ENCODE measurements at regions not wholly inside any gene's neighbourhood (a gene's known extent, or its start where the extent isn't known, plus 50 kb on each side); places are given as distances from the start of the nearest gene placed in this dataset.

DNA sequence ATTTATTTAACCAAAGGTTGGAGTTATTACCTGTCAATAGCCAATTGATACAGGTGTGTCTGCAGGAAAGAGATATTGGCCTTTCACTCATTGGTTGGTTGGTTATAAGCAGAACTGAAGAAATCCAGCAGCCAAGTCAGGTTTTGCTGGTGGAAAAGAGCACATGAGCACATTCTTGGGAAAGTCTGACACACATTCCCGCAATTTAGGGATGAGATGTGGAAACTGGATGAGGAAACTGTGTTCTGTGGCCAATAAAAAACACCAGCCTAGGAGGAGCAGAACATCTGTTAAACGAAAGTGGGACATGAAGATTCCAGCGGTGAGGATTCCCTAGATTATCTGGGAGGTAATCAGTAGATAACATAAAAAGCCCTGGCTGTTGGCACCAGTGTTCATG lies 567.4 kb upstream of the CPEB2 start:
- DNase-seq (ENCODE audit: low spot score) = no peak

DNA sequence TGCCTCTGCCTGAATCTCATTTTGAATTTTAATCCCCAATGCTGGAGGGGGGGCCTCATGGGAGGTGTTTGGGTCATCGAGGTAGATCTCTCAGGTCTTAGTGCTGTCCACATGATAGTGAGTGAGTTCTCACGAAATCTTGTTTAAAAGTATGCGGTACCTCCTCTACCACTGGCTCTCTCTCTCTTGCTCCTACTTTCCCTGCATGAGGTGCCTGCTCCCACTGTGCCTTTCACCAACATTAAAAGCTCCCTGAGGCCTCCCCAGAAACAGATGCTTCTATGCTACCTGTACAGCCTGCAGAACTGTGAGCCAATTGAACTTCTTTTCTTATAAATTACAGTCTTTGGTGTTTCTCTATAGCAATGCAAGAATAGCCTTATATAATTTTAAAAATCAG lies 560.7 kb upstream of the CPEB2 start:
- no peak for DNase-seq (ENCODE audit: low spot score)

DNA sequence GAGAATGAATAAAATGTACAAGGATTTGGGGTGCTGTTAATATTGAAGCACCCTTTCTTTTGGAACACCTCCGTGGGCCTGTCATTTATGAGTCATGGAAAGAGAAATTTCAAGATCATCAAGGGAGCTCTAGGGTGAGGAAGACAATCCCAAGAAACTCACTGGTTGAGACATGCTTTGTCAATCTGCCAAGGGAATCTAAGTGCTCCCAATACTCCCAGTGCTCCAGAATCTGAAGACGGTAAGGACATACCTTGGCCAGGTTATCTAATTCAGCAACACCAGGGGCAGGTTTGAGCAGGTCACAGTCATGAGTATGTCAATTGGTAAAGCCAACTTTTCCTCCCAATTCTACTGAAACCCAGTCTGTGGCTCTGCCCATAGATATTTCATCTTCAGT lies 556.4 kb upstream of the CPEB2 start:
- DNase-seq (ENCODE audit: low spot score) = no peak

DNA sequence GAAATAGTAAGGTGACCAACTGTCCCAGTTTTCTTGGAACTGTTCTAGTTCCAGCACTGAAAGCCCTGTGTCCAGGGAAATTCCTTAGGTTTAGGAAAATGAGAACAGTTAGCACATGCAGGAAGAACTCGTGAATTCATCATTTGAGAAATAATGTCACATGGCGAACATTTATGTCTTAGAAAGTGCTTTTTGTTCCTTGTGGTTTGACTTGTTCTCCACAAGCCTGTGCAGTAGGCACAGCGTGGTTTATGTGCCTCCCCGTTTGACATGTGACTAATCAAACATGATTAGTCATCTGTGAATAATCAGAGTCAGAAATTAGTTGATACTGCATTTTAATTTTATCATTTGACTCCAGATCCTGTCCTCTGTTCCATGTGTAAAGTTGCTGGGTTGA lies 556.0 kb upstream of the CPEB2 start:
- no peak for DNase-seq (ENCODE audit: low spot score)

DNA sequence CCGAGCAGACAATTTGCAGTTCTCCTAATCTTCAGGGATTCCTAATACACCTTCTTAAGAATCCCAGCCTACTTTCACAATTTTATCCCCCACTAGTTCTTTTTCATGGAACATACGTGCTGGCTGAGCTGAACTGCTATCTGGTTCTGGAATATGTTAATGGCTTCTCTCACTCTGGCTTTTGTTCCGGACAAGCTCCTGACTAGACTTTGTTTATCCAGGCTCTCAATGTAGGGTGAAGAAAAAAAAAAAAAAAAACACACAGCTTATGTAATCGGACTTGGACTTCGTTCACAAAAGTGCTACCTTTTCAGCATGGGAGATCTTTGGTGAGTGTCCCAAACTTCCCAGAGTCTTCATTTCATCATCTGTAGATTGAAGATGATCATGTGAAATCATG lies 555.4 kb upstream of the CPEB2 start:
- no peak for DNase-seq (ENCODE audit: low spot score)

DNA sequence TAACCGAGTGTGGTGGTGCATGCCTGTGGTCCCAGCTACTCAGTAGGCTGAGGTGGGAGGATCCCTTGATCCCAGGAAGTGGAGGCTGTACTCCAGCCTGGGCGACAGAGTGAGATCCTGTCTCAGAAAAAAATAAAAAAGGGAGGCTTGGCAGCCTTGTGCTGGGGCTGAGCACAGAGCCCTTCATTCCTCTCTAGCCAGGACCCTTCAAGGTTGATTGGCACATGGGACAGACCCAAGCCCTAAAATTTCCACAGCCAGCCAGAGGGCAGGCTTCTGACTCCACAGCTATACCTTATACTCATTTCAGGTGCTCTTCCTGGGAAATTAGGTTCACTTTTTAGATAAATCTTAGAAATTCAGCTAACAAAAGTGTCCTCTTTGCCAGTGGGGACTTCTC lies 553.0 kb upstream of the CPEB2 start:
- DNase-seq (ENCODE audit: low spot score) = no peak

DNA sequence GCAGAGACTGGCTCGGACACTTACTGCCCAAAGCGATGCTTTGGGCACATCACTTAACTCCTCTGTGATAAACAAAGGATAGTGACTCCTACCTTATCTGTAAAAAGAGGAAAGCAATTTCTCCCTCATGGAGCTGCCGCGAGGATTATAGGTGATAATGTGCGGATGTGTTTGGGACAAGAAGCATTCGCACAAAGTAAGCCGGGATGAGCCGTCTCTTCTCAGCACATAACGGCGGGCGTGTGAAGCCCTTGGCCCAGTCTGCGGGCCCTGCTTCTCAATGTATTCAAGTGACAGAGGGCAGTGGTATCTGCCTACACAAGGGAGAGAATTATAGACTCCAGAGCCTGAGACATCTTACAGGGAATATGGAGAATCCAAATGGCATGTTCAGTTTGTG lies 550.3 kb upstream of the CPEB2 start:
- DNase-seq (ENCODE audit: low spot score) = no peak

DNA sequence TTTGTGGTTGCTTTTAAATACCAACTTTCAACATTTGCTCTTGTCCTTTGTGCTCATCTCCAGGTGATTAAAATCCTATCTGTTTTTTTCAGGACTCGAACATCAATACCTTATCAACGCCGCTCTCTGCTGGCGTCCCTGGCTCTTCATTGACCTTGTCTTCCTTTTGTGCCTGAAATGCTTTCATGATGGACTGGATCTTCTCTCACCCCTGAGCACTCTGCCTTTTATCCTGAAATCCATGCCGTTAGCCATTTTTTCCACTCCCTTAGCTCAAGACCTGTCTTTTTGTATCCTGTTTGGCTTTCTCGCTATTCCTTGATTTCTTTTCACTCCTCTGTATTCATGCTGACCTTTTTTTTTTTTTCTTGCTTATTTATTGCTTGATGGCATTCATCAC lies 549.5 kb upstream of the CPEB2 start:
- no peak for DNase-seq (ENCODE audit: low spot score)

DNA sequence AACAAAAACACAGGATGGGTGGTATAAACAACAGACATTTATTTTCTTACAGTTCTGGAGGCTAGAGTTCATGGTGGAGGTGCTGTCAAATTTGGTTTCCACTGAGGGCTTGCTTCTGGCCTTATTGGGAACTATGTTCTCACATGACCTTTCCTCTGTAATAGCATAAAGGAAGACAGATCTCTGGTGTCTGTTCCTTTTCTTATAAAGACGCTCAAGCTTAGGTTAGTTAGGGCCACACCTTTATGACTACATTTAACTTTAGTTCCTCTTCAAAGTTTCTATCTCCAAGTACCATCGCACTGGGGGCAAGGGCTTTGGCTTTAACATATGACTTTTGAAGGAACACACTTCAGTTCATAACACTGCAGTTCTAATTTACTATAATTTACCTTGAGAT lies 543.8 kb upstream of the CPEB2 start:
- DNase-seq (ENCODE audit: low spot score) = no peak

DNA sequence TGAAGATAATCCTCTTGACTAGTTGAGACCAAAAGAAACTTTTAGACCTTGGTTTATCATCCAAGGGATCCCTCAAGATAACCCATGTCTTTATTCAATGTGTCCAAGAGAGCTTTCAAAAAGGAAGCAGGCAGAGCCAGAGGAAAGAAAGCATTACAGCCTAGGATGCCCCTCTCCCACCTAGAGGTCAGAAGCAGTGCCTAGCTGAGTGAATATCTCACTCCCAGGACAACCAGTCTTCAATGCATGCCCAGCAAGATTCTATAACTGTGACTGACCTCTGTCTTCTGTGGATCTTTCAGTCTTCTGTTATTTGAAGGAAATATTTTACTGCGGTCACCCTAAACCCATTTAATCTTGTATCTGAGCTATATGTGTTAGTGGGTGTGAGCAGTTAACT lies 537.2 kb upstream of the CPEB2 start:
- DNase-seq (ENCODE audit: low spot score) = no peak

DNA sequence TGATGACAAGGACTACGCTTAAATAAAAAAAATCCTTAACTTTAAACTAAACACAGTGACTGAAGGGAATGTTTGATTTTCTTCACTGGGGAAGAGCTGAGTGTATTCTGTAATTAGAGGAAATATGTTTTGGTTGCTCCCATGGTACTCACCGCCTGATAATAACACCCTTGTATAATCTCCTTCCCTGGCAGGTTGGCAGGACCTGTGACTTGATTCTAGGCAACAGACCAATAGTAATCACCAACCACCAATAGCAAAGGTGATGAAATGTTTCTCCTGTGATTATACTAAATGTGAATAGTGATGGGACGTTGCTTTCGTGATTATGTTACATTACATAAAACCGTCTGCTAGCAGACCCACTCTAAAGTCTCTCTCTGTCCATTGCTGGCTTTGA lies 536.8 kb upstream of the CPEB2 start:
- no peak for DNase-seq (ENCODE audit: low spot score)

DNA sequence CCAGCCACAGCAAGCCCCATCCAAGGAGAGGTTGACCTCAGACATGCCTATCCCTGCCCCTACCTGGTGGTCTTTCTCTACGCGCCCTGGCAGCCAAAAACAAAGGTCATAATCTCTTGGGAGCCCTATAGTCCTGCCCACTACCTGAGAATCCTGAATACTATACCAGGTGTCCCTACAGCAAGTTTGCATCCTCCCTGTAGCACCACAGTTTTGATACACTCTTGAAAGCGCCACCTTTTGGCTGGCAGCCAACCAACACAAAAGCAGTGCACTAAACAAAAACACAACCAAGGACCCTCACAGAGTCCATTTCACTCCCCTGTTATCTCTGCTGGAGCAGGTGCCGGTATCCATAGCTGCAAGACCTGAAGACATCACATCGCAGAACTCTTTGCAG lies 523.8 kb upstream of the CPEB2 start:
- DNase-seq (ENCODE audit: low spot score) = no peak

DNA sequence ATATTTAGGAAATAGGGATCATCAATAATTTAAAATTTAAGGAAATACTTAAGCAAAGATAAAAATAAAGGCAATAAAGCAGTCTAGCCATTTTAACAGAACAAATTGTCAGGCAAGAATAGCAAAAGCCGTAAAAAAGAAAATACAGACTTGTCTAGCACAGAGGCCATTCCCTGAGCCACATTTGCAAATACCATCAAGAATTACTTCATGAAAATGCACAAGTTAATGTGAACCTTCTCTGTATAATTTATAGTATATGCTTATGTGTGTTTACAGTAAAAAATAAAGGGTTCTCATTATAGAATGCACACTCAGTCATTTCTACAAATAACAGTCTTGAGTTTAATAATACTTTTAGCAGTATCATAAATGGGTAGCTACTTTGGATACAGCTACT lies 505.9 kb upstream of the CPEB2 start:
- no peak for DNase-seq (ENCODE audit: low spot score)

DNA sequence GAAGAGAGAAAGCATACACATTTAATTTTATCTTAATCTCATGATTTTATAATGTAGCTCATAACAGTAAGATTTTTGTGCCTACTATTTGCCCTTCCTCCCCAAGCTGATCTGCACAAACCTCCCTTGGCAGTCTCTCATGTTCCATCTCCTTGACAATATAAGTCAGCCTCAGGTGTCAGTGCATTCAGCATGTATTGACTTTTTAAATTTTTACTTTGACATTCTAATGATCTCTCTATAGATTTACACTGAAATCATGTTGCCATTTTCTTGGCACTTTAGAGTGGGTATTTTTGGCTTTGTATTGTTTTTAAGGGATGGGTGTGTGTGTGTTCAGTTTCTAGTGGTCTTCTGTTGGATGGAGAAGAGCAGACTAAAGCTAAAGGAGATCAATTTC lies 505.3 kb upstream of the CPEB2 start:
- no peak for DNase-seq (ENCODE audit: low spot score)

DNA sequence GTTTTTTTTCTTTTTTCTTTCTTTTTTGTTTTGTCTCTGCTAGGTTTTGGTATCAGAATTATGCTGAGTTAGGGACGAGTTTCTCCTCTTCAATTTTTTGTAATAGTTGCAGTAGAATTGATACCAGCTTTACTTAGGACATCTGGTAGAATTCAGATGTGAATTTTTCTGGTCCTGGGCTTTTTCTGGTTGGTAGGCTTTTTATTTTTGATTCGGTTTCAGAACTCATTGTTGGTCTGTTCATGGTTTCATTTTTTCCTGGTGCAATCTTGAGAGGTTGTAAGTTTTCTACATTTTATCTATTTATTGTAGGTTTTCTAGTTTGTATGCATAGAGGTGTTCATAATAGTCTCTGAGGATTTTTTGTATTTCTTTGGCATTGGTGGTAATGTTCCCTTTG lies 498.1 kb upstream of the CPEB2 start:
- DNase-seq (ENCODE audit: low spot score) = no peak

DNA sequence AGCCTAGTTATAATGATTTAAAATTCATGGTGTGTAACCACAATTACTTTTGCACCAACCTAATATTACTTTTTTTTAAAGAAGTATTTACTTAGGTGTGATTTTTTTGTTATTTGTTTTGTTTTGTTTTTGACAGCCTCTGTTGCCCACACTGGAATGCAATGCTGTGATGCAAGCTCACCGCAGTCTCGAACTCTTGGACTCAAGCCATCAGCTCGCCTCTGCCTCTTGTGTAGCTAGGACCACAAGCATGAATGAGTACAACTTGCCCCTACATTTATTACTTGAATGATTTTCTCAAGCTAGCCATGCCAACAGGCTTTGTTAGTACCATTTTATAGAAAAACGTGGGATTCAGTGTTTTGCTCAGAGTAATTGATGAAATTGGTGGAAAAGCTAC lies 488.8 kb upstream of the CPEB2 start:
- DNase-seq (ENCODE audit: low spot score) = no peak

DNA sequence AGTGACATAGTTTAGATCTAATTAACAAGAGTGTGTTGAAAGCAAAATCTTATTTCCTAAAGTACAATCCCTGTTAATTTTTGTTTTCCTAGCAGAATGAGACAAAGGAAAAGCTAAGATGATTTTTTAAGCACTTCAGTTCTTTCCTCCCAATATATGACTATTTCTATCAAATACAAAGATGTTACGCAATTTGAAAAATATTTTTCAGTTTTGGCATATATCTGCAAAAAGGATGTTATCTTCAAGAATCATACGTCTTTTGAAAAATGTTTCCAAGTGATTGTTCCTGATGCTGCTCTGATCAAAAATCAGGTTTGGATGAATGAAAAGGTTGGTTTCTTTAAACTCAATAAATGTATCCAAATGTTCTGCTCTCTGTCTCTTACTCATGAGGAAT lies 486.7 kb upstream of the CPEB2 start:
- DNase-seq (ENCODE audit: low spot score) = no peak

DNA sequence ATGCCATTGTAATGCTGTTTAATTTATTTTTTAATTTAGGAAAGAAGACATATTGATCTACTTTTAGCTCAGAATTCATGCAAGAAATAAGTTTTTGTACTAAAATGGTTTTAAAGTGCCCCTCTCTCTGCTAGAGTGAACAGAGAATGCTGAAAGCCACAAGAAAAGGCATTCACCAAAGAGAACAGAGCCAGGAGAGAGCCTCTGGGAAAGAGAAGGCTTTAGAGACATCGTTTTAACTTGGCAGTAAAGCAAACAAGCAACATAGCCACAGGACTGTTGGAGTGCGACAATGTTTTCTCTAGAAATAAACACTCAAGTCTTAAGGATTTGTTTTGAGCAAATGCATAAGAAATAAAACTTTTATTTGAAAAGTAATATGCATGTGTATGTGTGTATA lies 484.1 kb upstream of the CPEB2 start:
- DNase-seq (ENCODE audit: low spot score) = no peak

DNA sequence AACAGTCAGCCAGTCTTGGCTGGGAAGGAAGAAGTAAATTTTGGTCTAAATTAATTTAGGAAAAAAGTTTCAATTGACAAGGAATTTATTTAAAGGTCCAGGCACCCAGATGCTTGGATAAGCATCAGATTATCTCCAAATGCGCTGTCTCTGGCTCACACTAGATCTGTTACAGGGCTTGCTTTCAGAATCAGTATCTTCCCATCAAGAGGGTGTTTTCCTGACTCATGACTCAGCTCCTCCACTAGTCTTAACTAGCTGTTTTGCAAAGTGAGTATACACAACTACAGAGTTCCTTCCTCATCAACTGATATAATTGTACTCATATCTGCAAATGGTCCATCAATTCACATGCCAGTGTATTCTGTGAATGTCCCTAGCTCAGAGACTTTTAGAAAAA lies 482.1 kb upstream of the CPEB2 start:
- no peak for DNase-seq (ENCODE audit: low spot score)

DNA sequence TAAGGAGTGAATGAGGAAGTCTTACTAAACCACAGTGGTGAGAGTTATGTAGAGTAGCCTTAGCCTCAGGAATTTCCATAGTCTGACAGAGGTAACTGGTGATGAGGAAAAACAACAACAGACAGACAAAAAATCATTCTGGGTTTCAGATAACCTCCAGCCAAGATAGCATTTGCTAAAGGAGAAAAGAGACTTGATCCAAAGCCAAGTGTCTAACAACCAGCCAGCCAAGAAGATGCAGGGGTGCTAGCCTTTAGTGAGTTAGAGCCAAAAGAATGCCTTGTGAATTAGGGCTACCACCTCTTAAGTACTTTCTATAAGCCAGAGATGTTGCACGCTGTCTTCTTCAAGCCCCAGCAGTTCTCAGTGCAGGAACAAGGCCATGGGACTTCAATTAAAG lies 478.0 kb upstream of the CPEB2 start:
- no peak for DNase-seq (ENCODE audit: low spot score)

DNA sequence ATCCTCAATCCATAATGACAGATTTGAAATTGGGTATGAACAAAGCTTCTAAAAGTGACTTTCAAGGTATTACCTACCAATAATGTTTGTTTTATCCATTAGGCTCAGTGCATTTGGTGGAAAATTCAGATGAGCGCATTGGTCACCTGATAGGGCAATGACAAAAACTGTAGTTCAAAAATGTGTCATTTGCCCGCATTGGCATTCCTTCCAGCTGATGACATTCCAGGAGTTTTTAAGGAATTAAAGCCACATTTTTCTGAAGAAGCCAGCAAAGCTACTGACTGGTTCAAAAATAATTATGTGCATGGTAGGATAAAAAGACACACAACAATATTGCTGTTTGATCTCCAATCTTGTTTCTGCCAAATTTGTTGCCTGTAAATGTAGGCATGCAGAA lies 473.4 kb upstream of the CPEB2 start:
- DNase-seq (ENCODE audit: low spot score) = no peak

DNA sequence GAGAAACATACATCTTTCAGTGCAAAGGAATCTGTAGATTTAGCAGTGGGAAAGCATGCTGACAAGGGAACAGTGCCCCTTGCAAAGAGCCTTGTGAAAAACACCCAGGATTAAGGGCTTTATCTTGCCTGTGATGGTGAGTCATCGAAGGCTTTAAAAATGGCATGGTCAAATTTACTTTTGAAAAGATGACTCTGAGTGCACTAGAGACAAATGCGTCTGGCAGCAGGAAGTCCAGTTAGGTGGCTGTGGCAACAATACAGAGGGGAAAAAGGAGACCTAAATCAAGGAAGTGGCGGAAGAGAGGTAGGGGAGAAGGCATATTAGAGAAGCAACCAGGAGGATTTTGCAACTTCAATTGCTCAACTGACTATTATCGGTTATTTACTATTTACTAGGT lies 472.6 kb upstream of the CPEB2 start:
- no peak for DNase-seq (ENCODE audit: low spot score)

DNA sequence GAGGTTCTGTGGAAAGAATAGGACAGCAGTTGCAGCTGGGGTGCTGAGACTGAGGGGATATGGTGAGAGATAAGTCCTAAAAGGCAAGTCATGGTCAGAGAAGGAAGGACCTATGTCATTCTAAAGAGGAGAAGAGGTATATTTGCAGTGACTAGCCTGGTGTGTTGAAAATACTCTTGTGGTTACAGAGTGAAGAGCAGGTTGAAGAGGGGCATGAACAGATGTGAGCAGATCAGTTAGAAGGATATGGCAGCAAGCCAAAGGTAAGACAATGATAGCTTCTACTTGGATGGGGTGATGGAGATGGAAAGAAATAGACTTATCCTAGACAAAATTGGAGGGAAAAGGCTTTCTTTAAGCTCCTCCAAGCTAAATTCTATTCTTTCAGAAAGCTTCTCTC lies 469.8 kb upstream of the CPEB2 start:
- DNase-seq (ENCODE audit: low spot score) = no peak

DNA sequence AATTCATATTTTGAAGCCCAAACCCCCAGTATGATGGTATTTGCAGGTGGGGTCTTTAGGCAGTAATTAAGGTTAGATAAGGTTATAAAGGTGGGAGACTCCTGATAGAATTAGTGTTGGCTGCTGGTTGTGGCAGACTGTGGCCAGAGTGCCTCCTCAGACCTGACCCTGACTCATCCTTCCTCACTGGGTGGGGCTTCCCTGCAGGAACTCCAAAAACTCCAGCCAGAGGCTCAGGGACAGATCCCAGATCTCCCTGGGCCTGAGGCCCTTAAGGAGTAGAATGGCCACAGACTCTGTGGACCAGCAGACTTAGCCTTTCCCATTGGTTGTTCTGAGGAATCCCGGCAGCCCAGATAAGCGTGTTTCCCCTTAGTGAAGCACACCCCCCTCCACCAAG lies 463.0 kb upstream of the CPEB2 start:
- no peak for DNase-seq (ENCODE audit: low spot score)

DNA sequence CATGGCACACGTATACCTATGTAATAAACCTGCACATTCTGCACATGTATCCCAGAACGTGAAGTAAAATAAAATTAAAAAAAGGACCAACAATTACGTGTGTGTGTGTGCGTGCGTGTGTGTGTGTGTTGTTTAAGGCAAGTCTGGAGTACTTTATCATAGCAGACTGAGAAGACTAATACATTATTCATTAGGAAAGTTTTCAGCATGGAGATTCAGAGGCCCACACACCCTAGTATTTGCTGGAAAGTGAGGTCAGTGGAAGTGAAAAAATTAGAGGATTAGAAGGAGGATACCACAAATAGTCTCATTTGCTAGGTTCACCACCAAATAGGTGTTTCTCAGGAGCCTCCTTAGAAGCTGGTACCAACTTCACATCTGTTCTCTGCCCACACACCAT lies 457.1 kb upstream of the CPEB2 start:
- no peak for DNase-seq (ENCODE audit: low spot score)
